GM19452 (cell line): ENCODE measurements at regions not wholly inside any gene's neighbourhood (a gene's known extent, or its start where the extent isn't known, plus 50 kb on each side); places are given as distances from the start of the nearest gene placed in this dataset.

Experiments
- ATAC-seq: cut with Tn5 transposase; IDR thresholded peaks from one replicate; pipeline ENCODE4 v1.9.1; 2021; ENCODE audit not compliant: unreplicated experiment

DNA sequence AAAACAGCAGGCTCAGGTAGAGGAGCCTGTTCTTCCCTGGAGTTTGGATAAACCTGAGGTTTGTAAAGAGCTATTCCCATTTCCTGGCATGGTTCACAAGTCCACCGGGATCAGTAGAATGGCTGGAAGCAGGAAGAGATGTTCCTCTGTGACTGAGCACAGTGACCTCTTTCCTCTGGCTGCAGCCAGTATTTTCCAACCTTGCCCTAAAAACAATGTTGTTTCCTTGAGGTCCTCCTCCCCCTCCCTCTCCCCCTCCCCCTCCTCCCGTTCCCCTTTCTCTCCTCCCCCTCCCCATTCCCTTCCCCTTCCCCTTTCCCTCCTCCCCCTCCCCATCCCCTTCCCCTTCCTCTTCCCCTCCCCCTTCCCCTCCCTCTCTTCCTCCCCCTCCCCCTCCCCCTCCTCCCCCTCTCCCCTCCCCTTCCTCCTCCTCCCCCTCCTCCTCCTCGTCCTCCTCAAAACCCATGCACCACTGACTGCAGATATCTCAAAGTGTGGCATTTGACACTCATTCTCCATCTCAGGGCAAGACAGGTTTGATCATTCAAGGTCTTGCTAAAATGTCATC is 58.9 kb upstream of the MON1B start:
- ATAC-seq, result no peak

DNA sequence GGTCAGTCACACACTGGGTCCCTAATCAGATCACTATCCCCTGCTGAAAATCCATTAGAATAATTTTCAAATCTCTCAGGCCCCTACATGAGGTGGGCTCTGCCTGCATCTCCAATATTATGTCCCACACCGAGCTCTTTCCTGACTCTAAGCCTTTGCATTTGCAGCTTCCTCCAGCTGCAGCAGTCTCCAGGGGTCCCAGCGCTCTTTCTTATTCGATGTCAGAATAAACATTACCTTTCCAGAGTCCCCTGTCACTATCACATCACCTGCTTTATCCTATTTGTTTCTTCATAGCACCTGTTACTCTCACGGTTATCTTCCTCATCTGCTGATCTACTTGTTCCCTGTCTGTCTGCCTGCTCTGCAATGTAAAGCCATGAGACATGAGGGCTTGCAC is 57.3 kb upstream of the MON1B start:
- ATAC-seq, result no peak

DNA sequence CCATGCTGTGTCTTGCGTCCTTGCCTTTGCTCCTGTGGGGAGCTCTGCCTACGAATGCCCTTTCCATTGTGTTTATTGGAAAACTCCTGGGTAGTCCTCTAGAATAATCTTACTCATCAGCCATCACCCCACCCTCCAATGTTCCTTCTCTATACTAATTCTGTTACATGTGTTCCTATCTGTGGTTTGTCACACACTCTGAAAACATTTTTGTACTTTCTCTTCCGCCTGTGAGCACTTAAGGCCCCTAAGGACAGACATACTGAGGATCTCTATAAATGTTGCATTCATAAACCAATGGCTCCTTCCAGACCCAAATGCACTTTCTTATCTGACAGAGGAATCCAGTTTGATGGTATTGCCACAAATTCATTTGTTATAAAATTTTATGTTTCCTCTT is 53.9 kb upstream of the MON1B start:
- ATAC-seq, result no peak
